ENCODE measurements at regions not wholly inside any gene's neighbourhood (a gene's known extent, or its start where the extent isn't known, plus 50 kb on each side); places are given as distances from the start of the nearest gene placed in this dataset.

DNA sequence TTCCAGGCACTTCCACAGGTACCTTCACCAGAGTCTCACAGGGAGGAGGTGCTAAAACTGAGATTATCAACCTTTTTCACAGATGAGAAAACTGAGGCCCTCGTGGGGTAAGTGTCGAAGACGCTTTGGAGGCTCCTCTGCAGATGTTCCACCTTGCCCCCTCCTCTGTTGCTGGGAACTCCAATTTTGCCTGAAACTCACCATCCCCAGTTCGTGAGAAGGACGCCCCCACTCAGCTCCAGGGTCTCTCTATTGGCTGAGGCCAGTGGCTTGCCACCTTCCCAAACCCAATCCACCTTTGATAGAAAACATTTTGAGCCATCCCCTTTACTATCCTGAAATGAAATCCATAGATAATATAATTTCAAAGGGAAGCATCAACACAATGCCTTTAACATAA lies 109.1 kb downstream of the CYP26B1 start:
- H3K9ac ChIP-seq (ENCODE audit: low read length) = no peak overlapping the region
- H3K36me3 ChIP-seq (ENCODE audit: low read length) = no peaks in the 10 kb centered on the region
- no peaks in the 10 kb centered on the region for H3F3A ChIP-seq (ENCODE audit: insufficient read depth)
- no peak overlapping the region for H3K27ac ChIP-seq (ENCODE audit: low read depth, low read length)
- TF ChIP-seq EZH2phosphoT487 (conservative IDR thresholded peaks at IDR 0.05; ENCODE audit: low read length) = no peak
- TF ChIP-seq, protein P1, sequence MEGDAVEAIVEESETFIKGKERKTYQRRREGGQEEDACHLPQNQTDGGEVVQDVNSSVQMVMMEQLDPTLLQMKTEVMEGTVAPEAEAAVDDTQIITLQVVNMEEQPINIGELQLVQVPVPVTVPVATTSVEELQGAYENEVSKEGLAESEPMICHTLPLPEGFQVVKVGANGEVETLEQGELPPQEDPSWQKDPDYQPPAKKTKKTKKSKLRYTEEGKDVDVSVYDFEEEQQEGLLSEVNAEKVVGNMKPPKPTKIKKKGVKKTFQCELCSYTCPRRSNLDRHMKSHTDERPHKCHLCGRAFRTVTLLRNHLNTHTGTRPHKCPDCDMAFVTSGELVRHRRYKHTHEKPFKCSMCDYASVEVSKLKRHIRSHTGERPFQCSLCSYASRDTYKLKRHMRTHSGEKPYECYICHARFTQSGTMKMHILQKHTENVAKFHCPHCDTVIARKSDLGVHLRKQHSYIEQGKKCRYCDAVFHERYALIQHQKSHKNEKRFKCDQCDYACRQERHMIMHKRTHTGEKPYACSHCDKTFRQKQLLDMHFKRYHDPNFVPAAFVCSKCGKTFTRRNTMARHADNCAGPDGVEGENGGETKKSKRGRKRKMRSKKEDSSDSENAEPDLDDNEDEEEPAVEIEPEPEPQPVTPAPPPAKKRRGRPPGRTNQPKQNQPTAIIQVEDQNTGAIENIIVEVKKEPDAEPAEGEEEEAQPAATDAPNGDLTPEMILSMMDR (IDR thresholded peaks at IDR 0.05; ENCODE audit: insufficient read depth, low read length, poor library complexity, severe bottlenecking) = no peak
- no peaks in the 10 kb centered on the region for H3K27me3 ChIP-seq (ENCODE audit: low read length)
- no peak overlapping the region for H2AFZ ChIP-seq (ENCODE audit: low read depth, low read length, severe bottlenecking)
- H4K20me1 ChIP-seq (ENCODE audit: low read depth, low read length) = no peaks in the 10 kb centered on the region
- no peak overlapping the region for H3K4me2 ChIP-seq (ENCODE audit: low read depth, low read length, poor library complexity, severe bottlenecking)
- peaks cover under 1% of the 10 kb centered on the region; the same call in 1 of the 2 replicates for H3K9me3 ChIP-seq (ENCODE audit: insufficient read depth, low read length)
- H3K79me2 ChIP-seq (ENCODE audit: insufficient read depth, low read length) = no peaks in the 10 kb centered on the region
- no peak overlapping the region for H3K4me3 ChIP-seq (ENCODE audit: insufficient read depth, low read length, poor library complexity, severe bottlenecking)
- no peaks in the 10 kb centered on the region for H3K9me2 ChIP-seq (replicated peaks; ENCODE audit: insufficient read depth, low read length)

DNA sequence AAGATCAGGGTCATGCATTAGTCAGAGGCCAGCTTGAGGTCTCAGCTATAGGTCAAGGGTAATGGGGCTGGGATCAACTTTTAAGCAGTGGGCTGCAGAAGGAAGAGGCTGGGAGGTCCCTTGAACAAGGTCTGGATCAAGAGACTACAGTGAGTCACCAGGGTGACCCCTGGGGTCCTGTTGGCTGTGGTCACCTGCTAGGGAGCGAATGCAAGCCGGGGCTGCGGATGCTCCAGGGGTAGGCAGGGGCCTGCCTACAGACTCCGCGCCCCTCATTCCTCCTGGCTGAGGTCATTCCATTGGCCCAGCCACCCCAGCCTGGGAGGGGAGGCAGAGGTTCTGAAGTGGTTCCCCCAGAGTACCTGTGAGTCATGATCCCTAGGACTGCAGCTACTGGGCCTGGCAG lies 110.4 kb downstream of the CYP26B1 start:
- Histone ChIP-seq H3F3A (ENCODE audit: insufficient read depth) (no peaks in the 10 kb centered on the region), H4K20me1 (ENCODE audit: low read depth, low read length) (no peaks in the 10 kb centered on the region), H3K79me2 (ENCODE audit: insufficient read depth, low read length) (no peaks in the 10 kb centered on the region), H3K9me3 (ENCODE audit: insufficient read depth, low read length) (no peaks in the 10 kb centered on the region), H3K9ac (ENCODE audit: low read length) (no peak overlapping the region), H3K36me3 (ENCODE audit: low read length) (no peaks in the 10 kb centered on the region), H3K9me2 (replicated peaks; ENCODE audit: insufficient read depth, low read length) (no peaks in the 10 kb centered on the region), H3K4me3 (ENCODE audit: insufficient read depth, low read length, poor library complexity, severe bottlenecking) (no peak overlapping the region), H3K27ac (ENCODE audit: low read depth, low read length) (no peak overlapping the region), H2AFZ (ENCODE audit: low read depth, low read length, severe bottlenecking) (no peak overlapping the region), H3K27me3 (ENCODE audit: low read length) (no peaks in the 10 kb centered on the region), H3K4me2 (ENCODE audit: low read depth, low read length, poor library complexity, severe bottlenecking) (no peak overlapping the region)
- TF ChIP-seq, protein P1 (IDR thresholded peaks at IDR 0.05; ENCODE audit: insufficient read depth, low read length, poor library complexity, severe bottlenecking) = no peak
- no peak for TF ChIP-seq EZH2phosphoT487 (conservative IDR thresholded peaks at IDR 0.05; ENCODE audit: low read length)

DNA sequence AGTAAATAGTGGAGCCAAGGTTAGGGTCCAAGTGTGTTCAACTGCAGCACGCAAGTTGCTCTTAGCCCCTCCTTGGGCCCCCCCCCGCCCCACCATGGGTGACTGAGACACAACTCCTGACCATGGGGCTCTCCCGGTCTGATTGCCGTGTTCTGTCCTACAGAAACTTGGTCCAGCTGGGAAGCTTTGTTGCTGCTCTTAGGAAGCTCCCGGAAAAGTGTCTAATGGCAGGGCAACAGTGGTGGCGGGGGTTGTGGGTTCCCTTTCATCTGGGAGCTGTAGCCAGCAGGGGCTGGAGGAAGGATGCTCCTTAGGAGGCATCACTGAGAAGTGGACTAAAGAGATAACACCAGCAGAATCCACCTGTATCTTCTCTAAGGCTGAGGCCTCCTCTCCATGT lies 111.1 kb downstream of the CYP26B1 start:
- no peak overlapping the region for H3K4me2 ChIP-seq (ENCODE audit: low read depth, low read length, poor library complexity, severe bottlenecking)
- no peaks in the 10 kb centered on the region for H3K27me3 ChIP-seq (ENCODE audit: low read length)
- TF ChIP-seq, protein P1 (IDR thresholded peaks at IDR 0.05; ENCODE audit: insufficient read depth, low read length, poor library complexity, severe bottlenecking) = no peak
- no peak for TF ChIP-seq EZH2phosphoT487 (conservative IDR thresholded peaks at IDR 0.05; ENCODE audit: low read length)
- no peaks in the 10 kb centered on the region for H3K79me2 ChIP-seq (ENCODE audit: insufficient read depth, low read length)
- H3K27ac ChIP-seq (ENCODE audit: low read depth, low read length) = no peak overlapping the region
- no peaks in the 10 kb centered on the region for H3F3A ChIP-seq (ENCODE audit: insufficient read depth)
- H3K4me3 ChIP-seq (ENCODE audit: insufficient read depth, low read length, poor library complexity, severe bottlenecking) = no peak overlapping the region
- H3K9me3 ChIP-seq (ENCODE audit: insufficient read depth, low read length) = no peaks in the 10 kb centered on the region
- H2AFZ ChIP-seq (ENCODE audit: low read depth, low read length, severe bottlenecking) = no peak overlapping the region
- H3K9ac ChIP-seq (ENCODE audit: low read length) = no peak overlapping the region
- H3K36me3 ChIP-seq (ENCODE audit: low read length) = no peaks in the 10 kb centered on the region
- H3K9me2 ChIP-seq (replicated peaks; ENCODE audit: insufficient read depth, low read length) = no peaks in the 10 kb centered on the region
- H4K20me1 ChIP-seq (ENCODE audit: low read depth, low read length) = no peaks in the 10 kb centered on the region
